ENCODE measurements at regions not wholly inside any gene's neighbourhood (a gene's known extent, or its start where the extent isn't known, plus 50 kb on each side); places are given as distances from the start of the nearest gene placed in this dataset.

- no peak overlapping the region for H3K4me3 ChIP-seq (ENCODE audit: low read length)
- H3K27me3 ChIP-seq (ENCODE audit: control insufficient read depth, insufficient read depth): no peaks in the 10 kb centered on the region
- 57% methylated on average over 2 of the region's 2 CpGs for WGBS
- no peak overlapping the region for H3K27ac ChIP-seq (ENCODE audit: low read length)
- intact Hi-C loops (cut with DNase I): no loop called here
- DNase-seq: no peak
- ATAC-seq: no peak
- no peaks in the 10 kb centered on the region for H3K4me1 ChIP-seq (ENCODE audit: control insufficient read depth, insufficient read depth, low read length)
- no peaks in the 10 kb centered on the region for H3K9me3 ChIP-seq (ENCODE audit: control insufficient read depth, low read length)
Observed at GRCh38 chr2:60095903-60096302, 457.6 kb downstream of the BCL11A start.

GRCh38 chr2:60095202-60095815 is 458.1 kb downstream of the BCL11A start:
- ATAC-seq (no peak), DNase-seq (no peak)
- 80% methylated on average over 2 of the region's 2 CpGs for WGBS
- intact Hi-C loops (cut with DNase I): no loop called here
- no peaks in the 10 kb centered on the region for H3K9me3 ChIP-seq (ENCODE audit: control insufficient read depth, low read length)
- no peak overlapping the region for H3K4me3 ChIP-seq (ENCODE audit: low read length)
- H3K27ac ChIP-seq (ENCODE audit: low read length): no peak overlapping the region
- no peaks in the 10 kb centered on the region for H3K4me1 ChIP-seq (ENCODE audit: control insufficient read depth, insufficient read depth, low read length)
- no peaks in the 10 kb centered on the region for H3K27me3 ChIP-seq (ENCODE audit: control insufficient read depth, insufficient read depth)

GRCh38 chr2:60094450-60094929 is 459.0 kb downstream of the BCL11A start:
- intact Hi-C loops (cut with DNase I): no loop called here
- no peaks in the 10 kb centered on the region for H3K4me1 ChIP-seq (ENCODE audit: control insufficient read depth, insufficient read depth, low read length)
- H3K27me3 ChIP-seq (ENCODE audit: control insufficient read depth, insufficient read depth): no peaks in the 10 kb centered on the region
- no peak for DNase-seq
- WGBS: 52% methylated on average over 3 of the region's 3 CpGs
- H3K4me3 ChIP-seq (ENCODE audit: low read length): no peak overlapping the region
- H3K27ac ChIP-seq (ENCODE audit: low read length): no peak overlapping the region
- peak; percentile 47 to 56 for ATAC-seq
- H3K9me3 ChIP-seq (ENCODE audit: control insufficient read depth, low read length): no peaks in the 10 kb centered on the region

- no peak overlapping the region for H3K4me3 ChIP-seq (ENCODE audit: low read length)
- no peaks in the 10 kb centered on the region for H3K4me1 ChIP-seq (ENCODE audit: control insufficient read depth, insufficient read depth, low read length)
- no peaks in the 10 kb centered on the region for H3K9me3 ChIP-seq (ENCODE audit: control insufficient read depth, low read length)
- no peaks in the 10 kb centered on the region for H3K27me3 ChIP-seq (ENCODE audit: control insufficient read depth, insufficient read depth)
- intact Hi-C loops (cut with DNase I): no loop called here
- no peak for DNase-seq
- 100% methylated on average over 2 of the region's 2 CpGs for WGBS
- no peak for ATAC-seq
- no peak overlapping the region for H3K27ac ChIP-seq (ENCODE audit: low read length)
Observed at GRCh38 chr2:60092781-60093180, 460.7 kb downstream of the BCL11A start.

- ATAC-seq (no peak), DNase-seq (no peak)
- no peaks in the 10 kb centered on the region for H3K4me1 ChIP-seq (ENCODE audit: control insufficient read depth, insufficient read depth, low read length)
- H3K9me3 ChIP-seq (ENCODE audit: control insufficient read depth, low read length): no peaks in the 10 kb centered on the region
- no peak overlapping the region for H3K4me3 ChIP-seq (ENCODE audit: low read length)
- H3K27ac ChIP-seq (ENCODE audit: low read length): no peak overlapping the region
- 81% methylated on average over 5 of the region's 5 CpGs for WGBS
- H3K27me3 ChIP-seq (ENCODE audit: control insufficient read depth, insufficient read depth): no peaks in the 10 kb centered on the region
- intact Hi-C loops (cut with DNase I): no loop called here
Observed at GRCh38 chr2:60091894-60092293, 461.6 kb downstream of the BCL11A start.

- Histone ChIP-seq H3K9me3 (ENCODE audit: control insufficient read depth, low read length) (no peaks in the 10 kb centered on the region), H3K4me3 (ENCODE audit: low read length) (no peak overlapping the region), H3K4me1 (ENCODE audit: control insufficient read depth, insufficient read depth, low read length) (no peaks in the 10 kb centered on the region), H3K27me3 (ENCODE audit: control insufficient read depth, insufficient read depth) (no peaks in the 10 kb centered on the region), H3K27ac (ENCODE audit: low read length) (no peak overlapping the region)
- DNase-seq (no peak), ATAC-seq (no peak)
- 33% methylated on average over 2 of the region's 2 CpGs for WGBS
- intact Hi-C loops (cut with DNase I): no loop called here
Observed at GRCh38 chr2:60091266-60091665, 462.2 kb downstream of the BCL11A start.

GRCh38 chr2:60079562-60079961 is 473.9 kb downstream of the BCL11A start:
- 76% methylated on average over 2 of the region's 2 CpGs for WGBS
- ATAC-seq: no peak
- H3K4me3 ChIP-seq (ENCODE audit: low read length): no peak overlapping the region
- no peak overlapping the region for H3K27ac ChIP-seq (ENCODE audit: low read length)
- intact Hi-C loops (cut with DNase I): no loop called here
- DNase-seq: no peak
- H3K9me3 ChIP-seq (ENCODE audit: control insufficient read depth, low read length): no peaks in the 10 kb centered on the region
- no peaks in the 10 kb centered on the region for H3K4me1 ChIP-seq (ENCODE audit: control insufficient read depth, insufficient read depth, low read length)
- no peaks in the 10 kb centered on the region for H3K27me3 ChIP-seq (ENCODE audit: control insufficient read depth, insufficient read depth)

- H3K27me3 ChIP-seq (ENCODE audit: control insufficient read depth, insufficient read depth): no peaks in the 10 kb centered on the region
- ATAC-seq (no peak), DNase-seq (no peak)
- H3K9me3 ChIP-seq (ENCODE audit: control insufficient read depth, low read length): no peaks in the 10 kb centered on the region
- H3K4me3 ChIP-seq (ENCODE audit: low read length): no peak overlapping the region
- WGBS: 83% methylated on average over 6 of the region's 6 CpGs
- no peaks in the 10 kb centered on the region for H3K4me1 ChIP-seq (ENCODE audit: control insufficient read depth, insufficient read depth, low read length)
- H3K27ac ChIP-seq (ENCODE audit: low read length): no peak overlapping the region
- intact Hi-C loops (cut with DNase I): no loop called here
Observed at GRCh38 chr2:60075048-60075447, 478.4 kb downstream of the BCL11A start.

GRCh38 chr2:60073201-60073600 is 480.3 kb downstream of the BCL11A start:
- intact Hi-C loops (cut with DNase I): no loop called here
- no peaks in the 10 kb centered on the region for H3K4me1 ChIP-seq (ENCODE audit: control insufficient read depth, insufficient read depth, low read length)
- H3K27me3 ChIP-seq (ENCODE audit: control insufficient read depth, insufficient read depth): no peaks in the 10 kb centered on the region
- ATAC-seq (no peak), DNase-seq (no peak)
- H3K9me3 ChIP-seq (ENCODE audit: control insufficient read depth, low read length): no peaks in the 10 kb centered on the region
- H3K4me3 ChIP-seq (ENCODE audit: low read length): no peak overlapping the region
- 91% methylated on average over 12 of the region's 12 CpGs for WGBS
- no peak overlapping the region for H3K27ac ChIP-seq (ENCODE audit: low read length)

- intact Hi-C loops (cut with DNase I): no loop called here
- no peak for ATAC-seq
- no peak for DNase-seq
- no peaks in the 10 kb centered on the region for H3K4me1 ChIP-seq (ENCODE audit: control insufficient read depth, insufficient read depth, low read length)
- WGBS: 79% methylated on average over 6 of the region's 6 CpGs
- H3K27ac ChIP-seq (ENCODE audit: low read length): no peak overlapping the region
- H3K9me3 ChIP-seq (ENCODE audit: control insufficient read depth, low read length): no peaks in the 10 kb centered on the region
- no peak overlapping the region for H3K4me3 ChIP-seq (ENCODE audit: low read length)
- no peaks in the 10 kb centered on the region for H3K27me3 ChIP-seq (ENCODE audit: control insufficient read depth, insufficient read depth)
Observed at GRCh38 chr2:60072609-60073008, 480.8 kb downstream of the BCL11A start.

- intact Hi-C loops (cut with DNase I): no loop called here
- H3K9me3 ChIP-seq (ENCODE audit: control insufficient read depth, low read length): no peaks in the 10 kb centered on the region
Observed at GRCh38 chr2:60071490-60071831, 482.0 kb downstream of the BCL11A start.

More at GRCh38 chr2:60071490-60071831, 482.0 kb downstream of the BCL11A start:
- Histone ChIP-seq H3K4me3 (ENCODE audit: low read length) (no peak overlapping the region), H3K4me1 (ENCODE audit: control insufficient read depth, insufficient read depth, low read length) (no peaks in the 10 kb centered on the region), H3K27ac (ENCODE audit: low read length) (no peak overlapping the region), H3K27me3 (ENCODE audit: control insufficient read depth, insufficient read depth) (no peaks in the 10 kb centered on the region)
- DNase-seq: no peak
- WGBS: 21% methylated on average over 6 of the region's 6 CpGs
- ATAC-seq: no peak
